SK-N-MC (cell line): ENCODE measurements at regions not wholly inside any gene's neighbourhood (a gene's known extent, or its start where the extent isn't known, plus 50 kb on each side); places are given as distances from the start of the nearest gene placed in this dataset.

ENCODE experiments used
- EZH2 ChIP-seq: fragments of 200-600 bp; sonication (generic); IDR thresholded peaks from one replicate; pipeline ENCODE4 v1.6.1; 2017; ENCODE audit warnings: antibody characterized with exemption
- FOXP2 ChIP-seq: optimal IDR thresholded peaks from 2 replicates; pipeline ENCODE3; 2011; ENCODE audit warnings: mild to moderate bottlenecking, moderate library complexity; ENCODE audit not compliant: insufficient read depth; ENCODE audit errors: extremely low read length, control extremely low read depth
- POLR2AphosphoS5 ChIP-seq: IDR thresholded peaks from 2 replicates; pipeline ENCODE4 v1.6.1; 2012; ENCODE audit warnings: mild to moderate bottlenecking, low read depth, low read length, borderline replicate concordance

- no peak for TF ChIP-seq EZH2
- no peak for TF ChIP-seq POLR2AphosphoS5
- TF ChIP-seq FOXP2, result no peak
Observed at GRCh38 chr6:101286146-101286545, 107.4 kb upstream of the GRIK2 start.
